Liver (tissue), 7 donors: ENCODE measurements at regions not wholly inside any gene's neighbourhood (a gene's known extent, or its start where the extent isn't known, plus 50 kb on each side); places are given as distances from the start of the nearest gene placed in this dataset.
A peak's percentile ranks its signal among the peaks of the same experiment; 100 is the strongest.

Source experiments
- DNase-seq: peaks from one replicate; pipeline ENCODE4 v3.0.0-alpha.2; 2017; ENCODE audit warnings: low spot score
- H3K27ac ChIP-seq, 2 donors: one replicate each; pipeline ENCODE4 v1.7.0; 2013; ENCODE audit warnings: inconsistent platforms in 2 of 2, low read length in 2 of 2, control low read depth in 1 of 2, low read depth in 1 of 2, mild to moderate bottlenecking in 1 of 2
- H3K27me3 ChIP-seq, 4 donors: one replicate each; pipeline versions ENCODE4 v1.6.1 to v1.7.0; 2013; ENCODE audit warnings: low read length in 3 of 4, inconsistent platforms in 1 of 4, mild to moderate bottlenecking in 1 of 4, moderate library complexity in 1 of 4; ENCODE audit not compliant: control insufficient read depth in 4 of 4, insufficient read depth in 4 of 4
- H3K36me3 ChIP-seq, 4 donors: one replicate each; pipeline versions ENCODE4 v1.6.1 to v1.7.0; 2013; ENCODE audit warnings: low read length in 3 of 4, mild to moderate bottlenecking in 3 of 4, low read depth in 1 of 4, moderate library complexity in 1 of 4; ENCODE audit not compliant: control insufficient read depth in 4 of 4, insufficient read depth in 3 of 4
- H3K4me1 ChIP-seq, 4 donors: one replicate each; pipeline versions ENCODE4 v1.6.1 to v1.7.0; 2013; ENCODE audit warnings: low read length in 3 of 4, mild to moderate bottlenecking in 3 of 4, moderate library complexity in 1 of 4; ENCODE audit not compliant: control insufficient read depth in 4 of 4, insufficient read depth in 4 of 4
- H3K4me3 ChIP-seq, 3 donors: one replicate each; pipeline versions ENCODE4 v1.6.1 to v1.7.0; 2013; ENCODE audit warnings: low read length in 3 of 3, control low read depth in 1 of 3, low read depth in 1 of 3, mild to moderate bottlenecking in 1 of 3
- H3K9ac ChIP-seq, 2 donors: one replicate each; pipeline ENCODE4 v1.7.0; 2013; ENCODE audit warnings: low read length in 2 of 2, mild to moderate bottlenecking in 2 of 2, moderate library complexity in 2 of 2, control low read depth in 1 of 2, low read depth in 1 of 2
- H3K9me3 ChIP-seq, 4 donors: one replicate each; pipeline versions ENCODE4 v1.6.1 to v1.7.0; 2013; ENCODE audit warnings: low read length in 3 of 4; ENCODE audit not compliant: control insufficient read depth in 4 of 4
- EGR1 ChIP-seq, 2 donors: IDR thresholded peaks; 2 replicates each; pipeline ENCODE4 v1.6.1; 2016 to 2018; ENCODE audit warnings: antibody characterized with exemption in 2 of 2, low read depth in 2 of 2
- FOXA1 ChIP-seq: IDR thresholded peaks from 2 replicates; pipeline ENCODE4 v1.6.1; 2016; ENCODE audit warnings: antibody characterized with exemption
- FOXA2 ChIP-seq: IDR thresholded peaks from 2 replicates; pipeline ENCODE4 v1.6.1; 2016; ENCODE audit warnings: antibody characterized with exemption
- GABPA ChIP-seq, 2 donors: IDR thresholded peaks in 1 of 2; conservative IDR thresholded peaks in 1 of 2; 2 replicates each; pipeline ENCODE4 v1.6.1; 2016; ENCODE audit warnings: antibody characterized with exemption in 2 of 2, mild to moderate bottlenecking in 1 of 2, moderate library complexity in 1 of 2
- HNF4A ChIP-seq, 2 donors: conservative IDR thresholded peaks; 2 replicates each; pipeline ENCODE4 v1.6.1; 2016; ENCODE audit warnings: antibody characterized with exemption in 2 of 2, mild to moderate bottlenecking in 2 of 2
- HNF4G ChIP-seq: IDR thresholded peaks from 2 replicates; pipeline ENCODE4 v1.6.1; 2016; ENCODE audit warnings: antibody characterized with exemption
- JUND ChIP-seq, 2 donors: IDR thresholded peaks; 2 replicates each; pipeline ENCODE4 v1.6.1; 2016; ENCODE audit warnings: antibody characterized with exemption in 2 of 2
- NR2F2 ChIP-seq: IDR thresholded peaks from 2 replicates; pipeline ENCODE4 v1.6.1; 2016; ENCODE audit warnings: antibody characterized with exemption
- RAD21 ChIP-seq, 2 donors: IDR thresholded peaks; 2 replicates each; pipeline ENCODE4 v1.6.1; 2016; ENCODE audit warnings: antibody characterized with exemption in 2 of 2, mild to moderate bottlenecking in 2 of 2
- RXRA ChIP-seq, 2 donors: IDR thresholded peaks; 2 replicates each; pipeline ENCODE4 v1.6.1; 2017 to 2018; ENCODE audit warnings: antibody characterized with exemption in 2 of 2, mild to moderate bottlenecking in 1 of 2
- SP1 ChIP-seq: IDR thresholded peaks from 2 replicates; pipeline ENCODE4 v1.6.1; 2018; ENCODE audit warnings: antibody characterized with exemption, mild to moderate bottlenecking
- TAF1 ChIP-seq: conservative IDR thresholded peaks from 2 replicates; pipeline ENCODE4 v1.6.1; 2016; ENCODE audit warnings: antibody characterized with exemption, mild to moderate bottlenecking
- YY1 ChIP-seq: IDR thresholded peaks from 2 replicates; pipeline ENCODE4 v1.6.1; 2016; ENCODE audit warnings: antibody characterized with exemption, mild to moderate bottlenecking
- ZBTB33 ChIP-seq: IDR thresholded peaks from 2 replicates; pipeline ENCODE4 v1.6.1; 2016; ENCODE audit warnings: antibody characterized with exemption
- TF ChIP-seq, protein P1 (sequence below): IDR thresholded peaks from 2 replicates; pipeline ENCODE4 v1.6.1; 2016; ENCODE audit warnings: antibody characterized with exemption
- TF ChIP-seq, protein P2 (sequence below): fragments of 150-350 bp; IDR thresholded peaks from 2 replicates; pipeline ENCODE4 v1.5.1; 2017; ENCODE audit warnings: improper control_type of control experiment, low read depth, low read length; ENCODE audit not compliant: missing input control
- TF ChIP-seq, protein P3 (sequence below): IDR thresholded peaks from 2 replicates; pipeline ENCODE4 v1.6.1; 2016; ENCODE audit warnings: antibody characterized with exemption
- TF ChIP-seq, protein P4 (sequence below): IDR thresholded peaks from 2 replicates; pipeline ENCODE4 v1.6.1; 2016; ENCODE audit warnings: antibody characterized with exemption, mild to moderate bottlenecking
- donor health status: healthy.
- donor health status: healthy.
- donor health status: healthy.
- donor health status: healthy.

- no peak for DNase-seq
- Histone ChIP-seq H3K9ac (no peak overlapping the region), H3K27me3 (no peaks in the 10 kb centered on the region), H3K4me1 (no peaks in the 10 kb centered on the region), H3K9me3 (no peaks in the 10 kb centered on the region), H3K36me3 (no peaks in the 10 kb centered on the region), H3K27ac (peak overlapping the region in 1 of 2 donors; percentile 15), H3K4me3 (no peak overlapping the region)
- TF ChIP-seq FOXA1 (no peak), HNF4G (peak; percentile 72), RAD21 (IDR thresholded peaks at IDR 0.05) (peak; percentile 43 to 46), EGR1 (IDR thresholded peaks at IDR 0.05; ENCODE audit: low read depth in 2 of 2) (peak in 1 of 2 donors; percentile 79), GABPA (IDR thresholded peaks at IDR 0.05 in 1 of 2, conservative IDR thresholded peaks at IDR 0.05 in 1 of 2) (no peak), HNF4A (conservative IDR thresholded peaks at IDR 0.05) (peak; percentile 94 to 95), SP1 (peak; percentile 77), JUND (IDR thresholded peaks at IDR 0.05) (peak; percentile 82 to 87), NR2F2 (no peak), RXRA (IDR thresholded peaks at IDR 0.05) (peak; percentile 51 to 72), ZBTB33 (peak; percentile 31), TAF1 (no peak), FOXA2 (no peak), YY1 (peak; percentile 39)
- TF ChIP-seq, protein P1, sequence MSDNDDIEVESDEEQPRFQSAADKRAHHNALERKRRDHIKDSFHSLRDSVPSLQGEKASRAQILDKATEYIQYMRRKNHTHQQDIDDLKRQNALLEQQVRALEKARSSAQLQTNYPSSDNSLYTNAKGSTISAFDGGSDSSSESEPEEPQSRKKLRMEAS, result peak; percentile 48
- TF ChIP-seq, protein P2, sequence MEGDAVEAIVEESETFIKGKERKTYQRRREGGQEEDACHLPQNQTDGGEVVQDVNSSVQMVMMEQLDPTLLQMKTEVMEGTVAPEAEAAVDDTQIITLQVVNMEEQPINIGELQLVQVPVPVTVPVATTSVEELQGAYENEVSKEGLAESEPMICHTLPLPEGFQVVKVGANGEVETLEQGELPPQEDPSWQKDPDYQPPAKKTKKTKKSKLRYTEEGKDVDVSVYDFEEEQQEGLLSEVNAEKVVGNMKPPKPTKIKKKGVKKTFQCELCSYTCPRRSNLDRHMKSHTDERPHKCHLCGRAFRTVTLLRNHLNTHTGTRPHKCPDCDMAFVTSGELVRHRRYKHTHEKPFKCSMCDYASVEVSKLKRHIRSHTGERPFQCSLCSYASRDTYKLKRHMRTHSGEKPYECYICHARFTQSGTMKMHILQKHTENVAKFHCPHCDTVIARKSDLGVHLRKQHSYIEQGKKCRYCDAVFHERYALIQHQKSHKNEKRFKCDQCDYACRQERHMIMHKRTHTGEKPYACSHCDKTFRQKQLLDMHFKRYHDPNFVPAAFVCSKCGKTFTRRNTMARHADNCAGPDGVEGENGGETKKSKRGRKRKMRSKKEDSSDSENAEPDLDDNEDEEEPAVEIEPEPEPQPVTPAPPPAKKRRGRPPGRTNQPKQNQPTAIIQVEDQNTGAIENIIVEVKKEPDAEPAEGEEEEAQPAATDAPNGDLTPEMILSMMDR, result no peak
- TF ChIP-seq, protein P3, sequence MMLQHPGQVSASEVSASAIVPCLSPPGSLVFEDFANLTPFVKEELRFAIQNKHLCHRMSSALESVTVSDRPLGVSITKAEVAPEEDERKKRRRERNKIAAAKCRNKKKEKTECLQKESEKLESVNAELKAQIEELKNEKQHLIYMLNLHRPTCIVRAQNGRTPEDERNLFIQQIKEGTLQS, result peak; percentile 54
- TF ChIP-seq, protein P4, sequence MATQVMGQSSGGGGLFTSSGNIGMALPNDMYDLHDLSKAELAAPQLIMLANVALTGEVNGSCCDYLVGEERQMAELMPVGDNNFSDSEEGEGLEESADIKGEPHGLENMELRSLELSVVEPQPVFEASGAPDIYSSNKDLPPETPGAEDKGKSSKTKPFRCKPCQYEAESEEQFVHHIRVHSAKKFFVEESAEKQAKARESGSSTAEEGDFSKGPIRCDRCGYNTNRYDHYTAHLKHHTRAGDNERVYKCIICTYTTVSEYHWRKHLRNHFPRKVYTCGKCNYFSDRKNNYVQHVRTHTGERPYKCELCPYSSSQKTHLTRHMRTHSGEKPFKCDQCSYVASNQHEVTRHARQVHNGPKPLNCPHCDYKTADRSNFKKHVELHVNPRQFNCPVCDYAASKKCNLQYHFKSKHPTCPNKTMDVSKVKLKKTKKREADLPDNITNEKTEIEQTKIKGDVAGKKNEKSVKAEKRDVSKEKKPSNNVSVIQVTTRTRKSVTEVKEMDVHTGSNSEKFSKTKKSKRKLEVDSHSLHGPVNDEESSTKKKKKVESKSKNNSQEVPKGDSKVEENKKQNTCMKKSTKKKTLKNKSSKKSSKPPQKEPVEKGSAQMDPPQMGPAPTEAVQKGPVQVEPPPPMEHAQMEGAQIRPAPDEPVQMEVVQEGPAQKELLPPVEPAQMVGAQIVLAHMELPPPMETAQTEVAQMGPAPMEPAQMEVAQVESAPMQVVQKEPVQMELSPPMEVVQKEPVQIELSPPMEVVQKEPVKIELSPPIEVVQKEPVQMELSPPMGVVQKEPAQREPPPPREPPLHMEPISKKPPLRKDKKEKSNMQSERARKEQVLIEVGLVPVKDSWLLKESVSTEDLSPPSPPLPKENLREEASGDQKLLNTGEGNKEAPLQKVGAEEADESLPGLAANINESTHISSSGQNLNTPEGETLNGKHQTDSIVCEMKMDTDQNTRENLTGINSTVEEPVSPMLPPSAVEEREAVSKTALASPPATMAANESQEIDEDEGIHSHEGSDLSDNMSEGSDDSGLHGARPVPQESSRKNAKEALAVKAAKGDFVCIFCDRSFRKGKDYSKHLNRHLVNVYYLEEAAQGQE, result peak; percentile 29
These were observed 62.3 kb upstream of the HMHB1 start for GRCh38 chr5:143749581-143750205.
